NCI-H345 treated with DMSO at 0.1 percent for 48 hours (cell line): ENCODE measurements at regions not wholly inside any gene's neighbourhood (a gene's known extent, or its start where the extent isn't known, plus 50 kb on each side); places are given as distances from the start of the nearest gene placed in this dataset.

Experiments
- DNase-seq: peaks from one replicate; lab custom pipeline; 2025; ENCODE audit not compliant: unreplicated experiment; lab: John Stamatoyannopoulos, UW

DNA sequence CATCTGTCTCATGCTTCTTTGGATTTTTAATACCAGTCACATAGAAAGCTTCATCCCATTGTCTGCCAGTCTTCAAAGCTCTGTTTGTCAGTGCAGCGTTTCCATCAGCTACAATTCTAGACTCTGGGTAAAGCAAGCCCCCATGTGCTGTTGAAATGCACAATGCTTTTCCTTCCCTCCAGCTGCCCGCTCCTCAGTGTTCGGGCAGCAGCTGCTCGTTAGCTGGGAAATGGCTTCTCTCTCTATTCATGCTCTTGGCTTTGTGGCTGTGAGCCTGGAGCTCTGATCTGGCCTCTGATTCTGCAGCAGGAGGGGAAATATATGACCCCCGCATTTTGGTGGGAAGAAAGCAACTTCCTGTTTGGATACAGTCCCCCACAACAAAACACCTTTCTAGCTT lies 213.0 kb upstream of the CDYL start:
- no peak for DNase-seq

DNA sequence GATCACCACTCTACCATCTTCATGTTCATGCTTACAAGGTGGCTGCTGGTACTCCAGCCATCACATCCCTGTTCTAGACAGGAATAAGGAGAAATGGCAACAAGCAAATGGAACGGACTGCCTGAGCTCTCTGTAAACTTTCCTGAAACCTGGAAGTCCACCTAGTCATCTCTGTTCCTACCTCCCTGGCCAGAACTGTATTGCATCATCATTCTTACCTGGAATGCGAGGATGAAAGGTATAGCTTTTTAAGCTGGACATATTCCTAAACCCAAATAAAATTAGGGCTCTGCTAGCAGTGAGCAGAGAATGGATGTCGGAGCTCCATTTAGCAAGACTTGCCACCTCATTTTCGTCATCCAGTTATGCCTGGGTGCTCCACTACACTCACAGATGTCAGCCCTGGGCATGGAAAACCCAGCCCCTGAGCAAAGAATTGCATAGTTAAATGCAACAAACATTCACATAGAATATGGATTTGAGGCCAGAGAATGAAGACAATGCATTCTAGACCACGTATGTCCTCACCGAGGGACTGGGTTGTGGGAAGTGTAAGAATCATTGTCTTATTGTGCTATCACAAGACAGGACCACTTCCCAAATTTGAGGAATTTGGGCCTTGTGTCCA lies 214.3 kb upstream of the CDYL start:
- no peak for DNase-seq

DNA sequence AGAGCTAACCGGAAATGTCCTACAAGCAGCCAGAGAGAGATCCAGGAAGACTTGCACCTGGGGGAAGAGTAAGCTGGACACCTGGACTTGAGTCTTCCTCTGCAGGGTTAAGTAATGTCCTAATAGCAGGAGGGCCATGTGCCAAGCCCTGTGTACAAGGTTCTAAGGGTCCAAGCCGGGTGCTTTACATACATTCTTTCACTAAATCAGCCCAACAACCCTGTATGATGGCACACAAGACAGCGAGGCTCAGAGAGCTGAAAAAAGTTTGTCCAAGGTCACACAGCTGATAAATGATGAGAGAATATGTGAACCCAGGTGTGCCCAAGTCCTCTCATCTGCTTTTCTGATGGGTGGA lies 215.1 kb upstream of the CDYL start:
- no peak for DNase-seq

DNA sequence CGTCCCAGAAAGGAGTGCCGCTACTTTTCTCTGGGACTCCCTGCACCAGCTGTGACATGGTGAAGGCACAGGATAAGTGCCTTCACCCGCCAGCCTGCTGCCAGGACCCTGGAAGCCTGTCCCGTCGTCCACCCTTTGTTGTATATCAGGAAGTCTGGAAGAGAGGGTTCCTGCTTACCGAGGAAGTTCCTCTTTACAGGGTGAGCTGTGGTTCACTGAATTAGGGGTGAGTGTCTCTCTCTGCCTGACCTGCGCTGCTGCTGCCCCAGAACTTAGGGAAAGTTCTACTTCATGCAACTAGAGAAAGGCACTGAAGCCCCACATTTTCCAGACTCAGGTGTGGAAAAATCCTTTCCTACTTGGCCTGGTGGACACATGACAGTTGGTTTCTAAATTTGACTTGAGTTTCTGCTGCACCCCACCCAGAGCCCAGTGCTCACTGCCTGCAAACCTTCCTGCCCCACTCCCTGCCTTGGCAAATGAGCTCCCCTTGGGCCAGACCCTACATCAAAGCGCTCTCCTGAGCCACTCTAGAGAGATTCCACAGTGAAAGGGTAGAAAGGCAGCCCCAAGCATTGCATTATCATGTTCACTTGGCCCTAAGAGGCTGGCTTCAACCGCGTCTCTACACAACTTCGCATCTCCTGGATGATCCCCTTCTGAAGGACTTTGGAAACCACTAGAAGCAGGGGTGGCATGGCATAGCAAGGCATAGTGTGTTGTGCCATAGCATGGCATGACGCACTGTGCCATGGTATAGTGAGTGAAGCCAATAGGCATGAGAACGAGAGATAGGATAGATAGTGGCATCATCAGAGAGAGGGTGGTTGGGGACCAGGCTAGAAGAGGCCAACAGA lies 215.8 kb upstream of the CDYL start:
- DNase-seq: no peak

DNA sequence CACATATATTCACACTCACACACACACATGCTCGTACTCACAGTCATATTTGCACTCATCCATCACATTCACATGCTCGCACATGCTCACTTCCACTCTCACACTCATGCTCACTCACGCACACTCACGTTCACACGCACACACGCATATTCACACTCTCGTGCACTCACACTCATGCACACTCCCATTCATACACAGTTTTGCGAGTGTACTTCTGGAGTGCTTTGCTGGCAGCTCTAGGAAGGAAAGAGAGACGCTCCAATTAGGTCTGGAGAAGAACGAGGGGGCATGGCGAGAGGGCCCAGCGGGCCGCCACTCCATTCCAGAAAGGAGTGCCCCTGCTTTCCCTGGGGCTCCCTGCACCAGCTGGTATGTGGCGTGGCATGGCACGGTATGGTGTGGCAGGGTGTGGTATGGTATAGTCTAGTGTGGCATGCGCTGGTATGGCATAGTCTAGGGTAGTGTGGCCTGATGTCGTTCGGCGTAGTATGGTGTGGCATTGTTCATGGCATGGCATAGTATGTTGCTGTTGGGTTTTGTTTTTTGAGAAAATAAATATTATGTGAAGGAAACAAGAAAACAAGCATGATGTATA lies 216.8 kb upstream of the CDYL start:
- DNase-seq: no peak

DNA sequence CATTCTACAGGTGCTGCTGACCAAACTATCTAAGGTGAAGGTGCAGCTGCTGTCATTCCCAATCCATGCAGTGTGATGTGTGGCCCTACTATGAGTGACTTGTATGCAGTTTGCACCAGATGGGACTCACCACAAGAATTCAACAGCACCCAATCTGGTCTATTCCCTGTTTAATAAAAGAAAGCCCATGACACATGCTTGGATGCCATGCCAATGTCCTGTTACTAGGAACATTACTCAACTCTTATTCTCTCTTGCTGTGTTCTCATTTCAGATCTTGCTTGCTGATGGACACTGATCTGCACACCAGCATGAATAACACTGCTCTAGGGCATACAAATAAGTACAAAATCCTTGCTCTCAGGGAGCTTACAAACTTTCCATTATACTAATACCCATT lies 221.6 kb upstream of the CDYL start:
- DNase-seq: no peak

DNA sequence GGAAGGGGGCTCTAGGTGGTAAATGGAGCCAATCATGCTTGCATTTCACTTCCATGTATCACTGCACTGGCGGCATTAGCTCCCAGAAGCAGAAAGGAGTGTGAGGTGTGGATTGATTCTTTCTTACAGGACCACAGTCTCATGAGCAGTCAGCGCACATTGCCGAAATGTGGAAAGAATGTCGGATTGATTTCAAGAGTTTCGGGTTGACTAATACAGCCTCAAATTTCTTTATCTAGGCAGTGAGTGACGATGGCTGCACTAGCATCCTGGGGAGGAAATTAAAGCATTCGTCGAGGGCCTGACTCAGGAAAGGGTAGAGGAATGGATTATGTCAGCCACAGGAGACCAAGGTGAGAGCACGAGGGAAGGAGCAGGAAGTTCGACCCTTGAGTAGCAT lies 222.8 kb upstream of the CDYL start:
- no peak for DNase-seq

DNA sequence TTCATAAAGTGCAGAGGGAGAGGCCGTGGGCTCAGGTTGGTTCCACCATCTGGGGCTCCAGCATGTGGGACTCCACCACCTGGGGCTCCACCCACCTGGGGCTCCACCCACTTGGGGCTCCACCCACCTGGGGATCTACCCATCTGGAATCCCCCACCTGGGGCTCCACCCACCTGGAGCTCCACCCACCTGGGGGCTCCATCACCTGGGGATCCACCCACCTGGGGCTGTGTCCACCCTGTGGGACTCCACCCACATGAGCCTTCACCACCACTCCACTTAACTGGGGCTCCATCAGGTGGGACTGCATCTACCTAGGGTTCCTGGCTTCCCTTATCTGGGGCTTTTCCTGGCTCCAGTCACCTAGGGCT lies 226.0 kb upstream of the CDYL start:
- DNase-seq: no peak

DNA sequence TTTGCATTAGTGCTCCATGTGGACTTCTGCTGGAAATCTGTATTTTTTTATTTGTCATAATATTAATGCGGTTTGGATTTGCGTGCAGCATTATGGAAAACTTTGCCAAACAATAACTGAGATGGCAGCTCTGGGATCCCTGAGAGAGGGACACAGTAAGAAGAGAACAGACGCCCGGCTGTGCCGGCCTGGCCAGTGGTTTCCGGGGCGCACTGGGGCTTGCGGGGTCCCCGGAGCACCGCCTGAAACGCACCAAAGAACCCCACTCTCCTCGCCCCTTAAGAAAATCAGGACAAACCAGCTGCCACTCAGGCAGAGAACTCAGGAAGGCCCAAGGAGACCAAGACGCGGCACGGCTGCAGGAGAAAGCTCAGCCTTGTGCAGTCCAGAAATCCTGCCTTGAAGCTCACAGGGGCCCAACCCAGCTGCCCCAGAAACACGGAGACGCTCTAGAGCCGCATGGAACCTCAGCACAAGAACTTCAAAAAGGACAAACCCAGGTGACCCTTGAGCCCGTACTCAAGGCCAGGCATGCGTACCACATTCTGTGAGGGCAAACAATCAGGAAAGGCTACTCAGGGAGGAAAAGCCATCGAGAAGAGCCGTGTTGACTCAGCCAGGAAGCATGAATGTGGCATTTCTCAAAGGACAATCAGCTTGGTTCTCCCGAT lies 226.5 kb upstream of the CDYL start:
- no peak for DNase-seq

DNA sequence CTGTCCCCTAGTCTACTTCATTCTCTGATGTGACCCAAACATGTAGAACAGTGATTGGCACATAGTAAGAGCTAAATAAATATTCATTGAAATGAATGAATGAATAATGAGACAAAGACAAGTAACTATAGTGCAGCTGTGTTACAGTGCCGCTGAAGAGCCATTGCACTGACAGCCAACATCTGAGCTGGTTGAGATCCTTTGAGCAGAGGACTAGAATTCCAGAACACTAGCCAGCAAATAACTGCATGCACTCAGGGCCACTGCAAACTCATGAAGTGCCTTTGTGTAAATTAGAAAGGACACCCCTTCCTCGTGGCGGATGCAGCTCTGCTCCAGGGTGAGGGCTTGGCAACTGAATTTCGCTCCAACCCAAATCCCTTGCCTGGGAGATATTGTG lies 230.3 kb upstream of the CDYL start:
- DNase-seq: no peak

DNA sequence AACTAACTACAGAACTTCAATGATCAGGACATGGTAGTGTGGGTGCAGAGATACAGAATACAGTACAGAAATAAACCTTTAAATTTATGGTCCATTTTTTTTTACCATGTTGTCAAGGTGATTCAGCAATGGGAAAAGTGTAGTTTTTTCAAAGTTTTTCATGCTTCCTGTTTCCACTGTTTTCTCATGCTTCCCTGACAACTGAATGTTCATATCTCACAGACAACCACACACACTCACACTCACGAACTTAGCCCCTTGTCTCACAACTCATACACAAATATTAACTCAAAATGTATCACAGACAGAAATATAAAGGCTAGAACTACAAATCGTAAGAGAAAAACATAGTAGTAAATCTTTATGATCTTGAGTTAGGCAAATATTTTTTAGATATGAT lies 232.6 kb upstream of the CDYL start:
- no peak for DNase-seq

DNA sequence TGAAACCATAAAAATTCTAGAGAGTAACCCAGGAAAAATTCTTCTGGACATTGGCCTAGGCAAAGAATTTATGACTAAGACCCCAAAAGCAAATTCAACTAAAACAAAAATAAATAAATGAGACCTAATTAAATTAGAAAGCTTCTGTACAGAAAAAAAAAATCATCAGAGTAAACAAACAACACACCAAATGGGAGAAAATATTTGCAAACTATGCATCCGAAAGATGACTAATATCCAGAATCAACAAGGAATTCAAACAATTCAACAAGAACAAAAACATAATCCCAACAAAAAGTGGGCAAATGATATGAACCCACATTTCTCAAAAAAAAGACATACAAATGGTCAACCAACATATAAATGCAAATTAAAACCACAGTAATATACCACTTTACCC lies 242.6 kb upstream of the CDYL start:
- no peak for DNase-seq

DNA sequence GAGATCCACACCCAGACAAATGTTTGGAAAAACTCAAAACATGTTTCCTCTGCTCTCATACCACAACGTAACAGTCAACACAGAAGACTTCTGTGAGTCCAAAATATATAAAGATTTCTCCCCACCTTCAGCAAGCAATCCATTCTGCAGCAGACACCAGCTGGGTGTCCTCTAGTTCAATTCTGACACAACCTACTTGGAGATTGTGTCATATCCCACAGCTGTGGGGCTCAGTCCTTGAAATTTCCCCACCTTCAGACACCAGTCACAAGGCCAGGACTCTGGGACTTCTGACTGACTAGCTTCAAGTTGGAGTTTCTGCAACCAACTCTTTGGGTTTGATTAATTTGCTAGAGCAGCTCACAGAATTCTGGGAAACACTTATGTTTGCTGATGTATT lies 244.8 kb upstream of the CDYL start:
- DNase-seq: no peak

DNA sequence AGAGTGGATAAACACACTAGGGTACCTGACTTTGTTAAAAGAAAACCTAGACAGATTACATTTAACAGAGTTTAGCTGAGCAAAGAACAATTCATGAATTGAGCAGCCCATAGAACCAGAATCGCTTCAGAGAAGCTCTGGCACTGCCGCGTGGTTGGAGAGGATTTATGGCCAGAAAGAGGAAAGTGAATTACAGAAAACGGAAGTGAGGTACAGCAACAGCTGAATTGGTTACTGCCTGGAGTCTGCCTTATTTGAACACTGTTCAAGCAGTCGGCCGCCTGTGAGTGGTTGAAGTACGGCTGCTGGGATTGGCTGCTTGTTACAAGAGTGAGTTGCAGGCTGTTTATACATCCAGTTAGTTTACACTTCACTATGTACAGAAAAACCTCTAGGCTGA lies 253.8 kb upstream of the CDYL start:
- no peak for DNase-seq

DNA sequence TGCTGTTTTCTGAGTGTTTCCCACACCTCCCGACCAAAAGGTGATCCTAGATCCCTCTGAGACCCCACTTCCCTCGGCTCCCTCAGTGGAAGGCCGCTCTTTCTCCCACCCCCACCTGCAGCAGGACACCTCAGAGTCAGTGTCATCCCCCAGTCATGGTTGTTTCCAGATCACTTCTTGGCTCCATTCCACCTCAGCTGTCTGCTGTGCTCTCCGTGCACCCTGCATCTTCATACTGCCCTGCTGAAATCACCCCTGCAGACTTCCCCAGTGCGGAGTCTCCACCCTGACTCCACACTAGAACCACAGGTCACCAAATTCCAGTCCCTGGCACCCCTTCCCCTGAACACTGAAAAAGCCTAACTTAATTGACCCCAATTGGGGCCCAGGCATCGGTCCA lies 255.1 kb upstream of the CDYL start:
- no peak for DNase-seq

DNA sequence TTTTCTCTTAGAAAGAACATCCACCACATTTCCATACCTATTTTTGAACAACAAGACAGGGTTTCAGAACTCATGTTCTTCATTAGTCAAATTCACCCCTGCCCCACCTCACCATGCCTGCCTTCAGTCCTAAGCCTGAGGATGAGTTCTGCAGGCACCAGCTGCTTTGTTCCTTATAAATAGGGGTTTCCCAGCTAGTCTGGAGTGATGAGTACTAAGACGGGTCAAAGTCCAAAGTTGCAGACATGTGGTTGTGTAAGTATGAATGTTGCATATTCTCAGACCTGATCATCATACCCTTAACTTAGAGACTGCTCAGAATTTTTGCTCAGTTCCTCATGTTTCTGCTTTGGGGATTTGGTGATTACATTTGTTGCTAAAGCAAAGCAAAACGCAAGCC lies 257.7 kb upstream of the CDYL start:
- DNase-seq: no peak

DNA sequence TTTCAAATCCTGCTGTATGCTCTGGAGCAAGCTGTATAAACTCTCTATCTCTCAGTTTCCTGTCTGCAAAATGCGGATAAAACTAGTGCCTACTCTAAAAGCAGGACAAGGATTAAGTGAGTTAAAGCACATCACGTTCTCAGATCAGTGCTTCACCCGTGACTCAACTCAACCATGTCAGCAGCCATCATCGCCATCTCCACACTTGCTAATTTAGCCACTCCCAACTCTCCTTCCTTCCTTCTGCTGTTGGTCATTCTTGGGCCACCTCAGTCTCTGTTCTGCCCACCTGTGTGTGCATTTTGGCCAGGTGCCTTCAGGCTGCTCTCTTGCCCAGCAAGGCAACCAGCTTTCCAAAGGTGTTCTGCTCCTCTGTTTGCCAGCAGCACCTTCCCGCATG lies 260.0 kb upstream of the CDYL start:
- DNase-seq: no peak

DNA sequence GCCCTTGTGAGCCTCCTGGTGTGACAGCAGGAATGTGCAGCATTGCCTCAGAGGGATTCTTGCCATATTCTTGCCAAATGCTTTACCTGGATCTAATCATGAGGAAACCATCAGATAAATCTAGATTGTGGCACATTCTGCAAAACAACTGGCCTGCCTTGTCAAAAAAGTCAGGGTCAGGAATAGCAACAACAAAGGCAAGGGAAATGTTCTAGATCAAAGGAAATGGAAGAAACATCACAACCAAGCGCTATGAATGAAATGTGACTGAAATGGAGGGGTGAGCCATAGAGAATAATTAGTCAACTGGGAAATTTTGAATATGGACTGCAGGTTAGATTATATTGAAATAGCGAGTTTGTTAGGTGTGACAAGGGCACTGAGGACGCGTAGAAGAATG lies 262.6 kb upstream of the CDYL start:
- DNase-seq: no peak

DNA sequence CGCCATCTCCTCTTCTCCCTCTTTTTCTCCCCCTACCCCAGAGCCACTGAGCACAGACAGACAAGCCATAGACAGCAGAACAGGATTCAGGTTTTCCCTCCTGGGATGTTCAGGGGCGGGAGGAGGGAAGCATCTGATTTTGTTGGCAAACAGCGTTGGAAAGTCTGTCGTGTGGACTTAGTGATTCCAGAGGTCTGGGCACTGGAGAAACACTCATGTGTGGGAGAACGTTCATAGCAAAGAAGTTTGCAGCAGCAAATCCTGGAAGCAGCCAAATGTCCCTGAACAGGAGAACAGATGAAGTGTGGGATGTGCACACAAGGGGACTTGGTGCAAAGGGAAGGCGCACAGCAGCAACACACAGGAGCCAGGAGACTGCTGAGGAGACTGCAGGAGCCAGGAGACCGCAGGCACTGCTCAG lies 264.1 kb upstream of the CDYL start:
- no peak for DNase-seq

DNA sequence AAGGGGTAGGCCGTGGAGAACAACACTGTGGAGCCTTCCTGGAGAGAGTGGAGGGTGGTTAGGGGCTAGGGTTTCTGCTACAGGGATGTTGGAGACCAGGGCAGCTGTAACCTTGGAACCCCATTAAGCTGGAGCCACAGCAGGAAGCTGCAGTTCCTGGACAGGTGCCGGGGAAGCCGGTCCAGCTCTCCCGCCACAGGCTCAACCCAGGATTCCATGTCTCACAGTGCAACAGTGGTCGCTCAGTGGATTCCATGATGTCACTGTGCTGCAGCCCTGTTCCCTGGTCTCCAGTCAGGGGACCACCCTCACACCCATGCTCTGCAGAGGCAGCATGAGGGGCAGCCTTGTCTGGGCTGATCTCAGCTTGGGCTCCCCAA lies 264.6 kb upstream of the CDYL start:
- no peak for DNase-seq

DNA sequence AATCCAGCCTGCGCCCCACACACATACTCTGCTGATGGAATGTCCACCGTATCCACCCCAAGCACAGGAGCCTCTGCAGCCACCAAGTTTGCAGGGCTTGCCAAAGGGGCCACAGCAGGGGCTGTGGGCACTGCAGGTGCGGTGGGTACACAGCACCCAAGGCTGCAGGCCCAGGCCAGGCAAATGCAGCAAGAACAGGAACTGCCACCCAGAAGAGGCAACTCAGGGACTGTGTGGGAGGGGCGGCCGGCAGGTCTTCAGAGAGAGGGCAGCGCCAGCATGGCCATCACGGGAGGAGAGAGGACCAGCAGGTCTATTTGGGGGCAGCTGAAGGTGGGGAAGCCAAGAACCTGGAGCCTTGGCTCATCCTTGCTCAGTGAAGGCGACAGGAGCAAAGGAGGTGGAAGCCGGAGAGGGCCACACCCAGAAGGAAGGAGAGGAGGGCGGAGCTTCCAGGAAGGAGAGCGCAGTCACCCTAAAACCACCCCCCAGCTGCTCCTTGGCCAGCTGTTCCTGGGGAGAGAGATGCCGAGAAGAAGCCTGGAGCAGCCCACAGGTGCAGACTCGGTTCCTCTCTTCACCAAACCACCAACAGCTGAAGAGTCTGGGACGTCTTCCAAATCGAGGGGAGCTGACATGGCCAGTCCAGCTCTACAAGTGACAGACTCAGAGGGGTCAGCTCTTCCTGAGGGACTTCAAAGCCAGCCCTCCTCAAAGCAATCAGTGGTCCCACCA lies 265.1 kb upstream of the CDYL start:
- no peak for DNase-seq
